IMR-90 (cell line): ENCODE measurements at regions not wholly inside any gene's neighbourhood (a gene's known extent, or its start where the extent isn't known, plus 50 kb on each side); places are given as distances from the start of the nearest gene placed in this dataset.

Experiments
- ATAC-seq: fragments of 200-7000 bp; cut with Tn5 transposase; 2 replicates; pipeline ENCODE4 v1.9.1; 2020; ENCODE audit warnings: low read depth, mild to moderate bottlenecking, moderate library complexity
- BruUV-seq: library from RNA; stranded (reverse); fragments of 400-500 nt; replicated peaks from 2 replicates; lab custom pipeline; 2021; lab: Mats Ljungman, UMichigan
- CTCF ChIA-PET: fragments of 300-600 bp; formaldehyde crosslinking; extraction: SDS; loops from one replicate; lab custom pipeline; 2021; ENCODE audit warnings: antibody characterized with exemption; lab: Yijun Ruan, JAX
- POLR2A ChIA-PET: fragments of 300-600 bp; sonication (Branson Sonifier 250); formaldehyde crosslinking; loops from one replicate; lab custom pipeline; 2022; ENCODE audit warnings: antibody characterized with exemption; ENCODE audit not compliant: unreplicated experiment; lab: Charles Lee
- DNase-seq: peaks from one replicate; pipeline ENCODE4 v3.0.0; 2013
- H2AFZ ChIP-seq: replicated peaks from 2 replicates; pipeline ENCODE3; 2013; ENCODE audit warnings: low read length, mild to moderate bottlenecking; ENCODE audit not compliant: poor library complexity
- H2AK5ac ChIP-seq: 2 replicates; pipeline ENCODE4 v1.6.1; 2013; ENCODE audit warnings: low read depth, low read length, inconsistent platforms
- H2AK9ac ChIP-seq: replicated peaks from 2 replicates; pipeline ENCODE3; 2013; ENCODE audit warnings: mild to moderate bottlenecking, low read depth, low read length, moderate library complexity; ENCODE audit not compliant: poor library complexity
- H2BK120ac ChIP-seq: 2 replicates; pipeline ENCODE4 v1.6.1; 2013; ENCODE audit warnings: low read depth, low read length, inconsistent platforms
- H2BK15ac ChIP-seq: 3 replicates; pipeline ENCODE4 v1.6.1; 2013; ENCODE audit warnings: low read depth, low read length, inconsistent platforms
- H2BK20ac ChIP-seq: 2 replicates; pipeline ENCODE4 v1.6.1; 2013; ENCODE audit warnings: low read depth, mild to moderate bottlenecking, inconsistent platforms, low read length, moderate library complexity
- H2BK5ac ChIP-seq: 2 replicates; pipeline ENCODE4 v1.6.1; 2013; ENCODE audit warnings: mild to moderate bottlenecking, low read depth, low read length, inconsistent platforms; ENCODE audit not compliant: poor library complexity, severe bottlenecking
- H3K14ac ChIP-seq: replicated peaks from 2 replicates; pipeline ENCODE4 v1.6.1; 2013; ENCODE audit warnings: low read depth, low read length, inconsistent platforms
- H3K18ac ChIP-seq: 2 replicates; pipeline ENCODE4 v1.6.1; 2013; ENCODE audit warnings: low read depth, low read length, control low read depth
- H3K23ac ChIP-seq: 2 replicates; pipeline ENCODE4 v1.6.1; 2013; ENCODE audit warnings: low read depth, low read length, inconsistent platforms
- H3K27ac ChIP-seq: 2 replicates; pipeline ENCODE4 v1.5.1; 2013; ENCODE audit warnings: mild to moderate bottlenecking, control low read depth, low read length; ENCODE audit not compliant: insufficient read depth
- H3K27me3 ChIP-seq: 2 replicates; pipeline ENCODE4 v1.6.1; 2013; ENCODE audit warnings: low read length; ENCODE audit not compliant: control insufficient read depth, insufficient read depth
- H3K36me3 ChIP-seq: 2 replicates; pipeline ENCODE4 v1.6.1; 2013; ENCODE audit warnings: low read length, mixed read lengths; ENCODE audit not compliant: control insufficient read depth, insufficient read depth
- H3K4ac ChIP-seq: 2 replicates; pipeline ENCODE4 v1.6.1; 2013; ENCODE audit warnings: low read depth, low read length, inconsistent platforms
- H3K4me1 ChIP-seq: 2 replicates; pipeline ENCODE4 v1.6.1; 2013; ENCODE audit warnings: low read length, mixed read lengths; ENCODE audit not compliant: control insufficient read depth, insufficient read depth
- H3K4me2 ChIP-seq: 2 replicates; pipeline ENCODE4 v1.6.1; 2013; ENCODE audit warnings: low read depth, mild to moderate bottlenecking, control low read depth, low read length, moderate library complexity
- H3K4me3 ChIP-seq: 2 replicates; pipeline ENCODE4 v1.5.1; 2013; ENCODE audit warnings: low read depth, mild to moderate bottlenecking, control low read depth, low read length, moderate library complexity; ENCODE audit not compliant: insufficient read depth
- H3K56ac ChIP-seq: 2 replicates; pipeline ENCODE4 v1.6.1; 2013; ENCODE audit warnings: low read length, inconsistent platforms; ENCODE audit not compliant: insufficient read depth; ENCODE audit errors: extremely low read depth
- H3K79me1 ChIP-seq, 2 experiments: 2 replicates each; pipeline ENCODE4 v1.6.1; 2013; ENCODE audit warnings: low read length in 2 of 2, inconsistent platforms in 1 of 2, low read depth in 1 of 2
- H3K9ac ChIP-seq: 2 replicates; pipeline ENCODE4 v1.6.1; 2013; ENCODE audit warnings: low read depth, low read length, control low read depth
- H3K9me1 ChIP-seq: 2 replicates; pipeline ENCODE4 v1.6.1; 2013; ENCODE audit warnings: low read length, inconsistent platforms; ENCODE audit not compliant: insufficient read depth
- H3K9me3 ChIP-seq: 2 replicates; pipeline ENCODE4 v1.6.1; 2013; ENCODE audit warnings: low read length; ENCODE audit not compliant: control insufficient read depth, insufficient read depth
- H4K20me1 ChIP-seq: 2 replicates; pipeline ENCODE4 v1.6.1; 2013; ENCODE audit warnings: low read length, inconsistent platforms; ENCODE audit not compliant: insufficient read depth
- H4K5ac ChIP-seq: 2 replicates; pipeline ENCODE4 v1.6.1; 2013; ENCODE audit warnings: mild to moderate bottlenecking, low read depth, low read length, control low read depth
- H4K8ac ChIP-seq, 2 experiments: 2 replicates each; pipeline ENCODE4 v1.6.1; 2013; ENCODE audit warnings: low read depth in 2 of 2, low read length in 2 of 2, control low read depth in 1 of 2, inconsistent platforms in 1 of 2
- H4K91ac ChIP-seq: 2 replicates; pipeline ENCODE4 v1.6.1; 2013; ENCODE audit warnings: low read depth, low read length, inconsistent platforms; ENCODE audit not compliant: insufficient read depth
- CEBPB ChIP-seq: IDR thresholded peaks from 2 replicates; pipeline ENCODE4 v1.6.1; 2012; ENCODE audit warnings: low read depth, low read length, improper control_type of control experiment
- FOS ChIP-seq: fragments of 150-350 bp; IDR thresholded peaks from 2 replicates; pipeline ENCODE4 v1.6.1; 2016; ENCODE audit warnings: low read depth, low read length
- WGBS, 2 experiments: methylation state at CpG; one replicate each; pipeline versions ENCODE4 v1.1.5 to v1.1.7; 2013; ENCODE audit warnings: missing lambda C conversion rate in 2 of 2; ENCODE audit not compliant: insufficient read length in 1 of 2; ENCODE audit errors: extremely low coverage in 2 of 2; 5-methylcytosine and 5-hydroxymethylcytosine counted together
- dilution Hi-C: fragments of 300-500 bp; cut with HindIII; formaldehyde crosslinking; loops from one replicate; pipeline ENCODE4 v1.14.3; 2018; ENCODE audit warnings: low sequenced_read_pairs; ENCODE audit not compliant: unreplicated experiment
- in situ Hi-C: fragments of 300-500 bp; cut with MboI; formaldehyde crosslinking; loops from 3 replicates; pipeline ENCODE4 v1.14.3; 2019; ENCODE audit warnings: low sequenced_read_pairs, inconsistent platforms, mixed read lengths
- intact Hi-C: fragments of 100-400 bp; cut with micrococcal nuclease; formaldehyde crosslinking; loops from 2 replicates; pipeline ENCODE4 v1.10.0; 2022

DNA sequence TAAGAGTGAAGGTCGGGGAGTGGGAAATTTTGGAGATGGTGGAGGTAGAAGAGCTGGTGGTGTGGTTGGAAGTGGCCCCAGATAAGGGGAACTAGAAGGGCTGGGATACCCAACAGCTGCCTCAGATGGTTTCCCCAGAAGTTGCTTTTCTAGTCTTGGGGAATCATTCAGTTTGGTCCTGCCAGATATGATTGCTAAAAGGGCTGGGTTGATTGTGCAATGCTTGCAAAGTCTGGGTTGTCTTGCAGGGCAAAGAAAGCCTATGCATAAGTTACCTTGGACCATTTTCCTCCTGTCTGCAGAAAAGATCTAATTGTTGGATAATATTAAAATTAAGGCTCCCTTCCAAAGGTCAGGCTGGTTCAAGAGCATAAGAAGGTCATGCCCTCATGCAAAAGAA lies 213.8 kb upstream of the ZNF804B start:
- in situ Hi-C loops (no loop called here), intact Hi-C loops (no loop called here), dilution Hi-C loops (no loop called here)
- Histone ChIP-seq H3K79me1 (no peaks in the 10 kb centered on the region), H3K4ac (no peak overlapping the region), H3K9ac (no peak overlapping the region), H3K4me3 (no peak overlapping the region), H3K9me1 (no peaks in the 10 kb centered on the region), H3K36me3 (no peaks in the 10 kb centered on the region), H3K23ac (no peak overlapping the region), H4K5ac (no peak overlapping the region), H3K27me3 (no peaks in the 10 kb centered on the region), H2BK120ac (no peak overlapping the region), H4K8ac (no peak overlapping the region), H4K20me1 (no peaks in the 10 kb centered on the region), H3K14ac (no peak overlapping the region), H3K4me2 (no peak overlapping the region), H3K27ac (no peak overlapping the region), H2BK5ac (no peak overlapping the region), H2BK15ac (no peak overlapping the region), H2AK5ac (no peak overlapping the region), H2BK20ac (no peak overlapping the region), H3K4me1 (no peaks in the 10 kb centered on the region), H2AK9ac (no peak overlapping the region), H3K18ac (no peak overlapping the region), H3K9me3 (peaks cover 9% of the 10 kb centered on the region), H3K56ac (no peak overlapping the region), H4K91ac (no peak overlapping the region), H2AFZ (no peak overlapping the region)
- TF ChIP-seq CEBPB: peak; percentile 28; the same call in 1 of the 2 replicates
- TF ChIP-seq FOS: no peak
- ChIA-PET POLR2A (no interaction called here), CTCF (no interaction called here)
- no peak for ATAC-seq
- BruUV-seq: no TSS peak
- WGBS, 2 experiments: no CpG with 5 or more reads among the region's 1 CpG
- no peak for DNase-seq
